GM18498 (cell line): ENCODE measurements at regions not wholly inside any gene's neighbourhood (a gene's known extent, or its start where the extent isn't known, plus 50 kb on each side); places are given as distances from the start of the nearest gene placed in this dataset.
"Not testable (repeated sequence)": the region's sequence is repeated elsewhere in the genome, so short reads cannot be mapped to it uniquely, and the experiment has no call there.

ENCODE experiments used
- ATAC-seq: cut with Tn5 transposase; IDR thresholded peaks from one replicate; pipeline ENCODE4 v1.9.1; 2021; ENCODE audit warnings: mild to moderate bottlenecking, moderate library complexity; ENCODE audit not compliant: unreplicated experiment

GRCh38 chr2:125185691-125186270 is 1160.7 kb downstream of the CNTNAP5 start:
- no peak for ATAC-seq

GRCh38 chr2:125207431-125207830 is 1182.3 kb downstream of the CNTNAP5 start:
- no peak for ATAC-seq

GRCh38 chr2:125216321-125216720 is 1191.2 kb downstream of the CNTNAP5 start:
- ATAC-seq: no peak

- ATAC-seq: no peak
Measured at GRCh38 chr2:125224188-125224587, 1199.1 kb downstream of the CNTNAP5 start.

- no peak for ATAC-seq
Measured at GRCh38 chr2:125224830-125225229, 1199.7 kb downstream of the CNTNAP5 start.

GRCh38 chr2:125227843-125228392 is 1202.8 kb downstream of the CNTNAP5 start:
- no peak for ATAC-seq

- ATAC-seq: no peak
Measured at GRCh38 chr2:125240870-125241269, 1215.8 kb downstream of the CNTNAP5 start.

GRCh38 chr2:125243074-125243473 is 1218.0 kb downstream of the CNTNAP5 start:
- no peak for ATAC-seq

GRCh38 chr2:125254010-125254409 is 1228.9 kb downstream of the CNTNAP5 start:
- ATAC-seq: no peak

GRCh38 chr2:125259451-125259850 is 1234.4 kb downstream of the CNTNAP5 start:
- ATAC-seq: no peak

- not testable (repeated sequence) for ATAC-seq
Measured at GRCh38 chr2:125260366-125260930, 1235.4 kb downstream of the CNTNAP5 start.

- ATAC-seq: no peak
Measured at GRCh38 chr2:125264453-125264852, 1239.4 kb downstream of the CNTNAP5 start.

- no peak for ATAC-seq
Measured at GRCh38 chr2:125267683-125268082, 1242.6 kb downstream of the CNTNAP5 start.

- no peak for ATAC-seq
Measured at GRCh38 chr2:125272651-125273050, 1247.6 kb downstream of the CNTNAP5 start.

GRCh38 chr2:125274718-125275117 is 1249.6 kb downstream of the CNTNAP5 start:
- no peak for ATAC-seq

- ATAC-seq: no peak
Measured at GRCh38 chr2:125280265-125280664, 1255.2 kb downstream of the CNTNAP5 start.

- ATAC-seq: no peak
Measured at GRCh38 chr2:125281242-125281641, 1256.2 kb downstream of the CNTNAP5 start.

GRCh38 chr2:125296742-125297141 is 1271.7 kb downstream of the CNTNAP5 start:
- no peak for ATAC-seq

- ATAC-seq: no peak
Measured at GRCh38 chr2:125310657-125311364, 1285.7 kb downstream of the CNTNAP5 start.

GRCh38 chr2:125312342-125312741 is 1287.3 kb downstream of the CNTNAP5 start:
- ATAC-seq: no peak

GRCh38 chr2:125313806-125314205 is 1288.7 kb downstream of the CNTNAP5 start:
- ATAC-seq: no peak

- ATAC-seq: no peak
Measured at GRCh38 chr2:125318740-125319139, 1293.7 kb downstream of the CNTNAP5 start.
